ENCODE measurements at regions not wholly inside any gene's neighbourhood (a gene's known extent, or its start where the extent isn't known, plus 50 kb on each side); places are given as distances from the start of the nearest gene placed in this dataset.

- Mint-ChIP-seq H3K27ac (ENCODE audit: unreplicated experiment) (no peak overlapping the region), H3K4me1 (ENCODE audit: low read depth, unreplicated experiment) (peaks cover 16% of the 10 kb centered on the region), H3K27me3 (ENCODE audit: insufficient read depth, unreplicated experiment) (no peaks in the 10 kb centered on the region), H3K4me3 (ENCODE audit: unreplicated experiment) (no peak overlapping the region), H3K9me3 (ENCODE audit: unreplicated experiment) (peaks cover 9% of the 10 kb centered on the region), H3K36me3 (ENCODE audit: insufficient read depth, unreplicated experiment) (no peaks in the 10 kb centered on the region)
- Histone ChIP-seq H3K9me3 (no peaks in the 10 kb centered on the region), H3K4me1 (peaks cover 15% of the 10 kb centered on the region), H3K36me3 (ENCODE audit: control insufficient read depth, insufficient read depth, low read length) (no peaks in the 10 kb centered on the region), H3K4me3 (ENCODE audit: low read depth, low read length) (no peak overlapping the region), H3K27me3 (replicated peaks; ENCODE audit: control insufficient read depth, insufficient read depth, low read length) (no peaks in the 10 kb centered on the region)
- intact Hi-C loops (cut with micrococcal nuclease; ENCODE audit: unreplicated experiment): no loop called here
- ChIA-PET CTCF (no interaction called here), POLR2A (no interaction called here)
- TF ChIP-seq CTCF (IDR thresholded peaks at IDR 0.05; ENCODE audit: insufficient read depth in 1 of 2, low read depth in 1 of 2, low read length in 1 of 2, severe bottlenecking in 1 of 2, unreplicated experiment in 1 of 2): no peak
- DNase-seq: no peak
- no TSS peak for BruUV-seq (replicated peaks)
These were observed 123.9 kb downstream of the ZBTB18 start for GRCh38 chr1:244174922-244175521.

GRCh38 chr1:244176201-244176600, 125.1 kb downstream of the ZBTB18 start:
- Histone ChIP-seq H3K36me3 (ENCODE audit: control insufficient read depth, insufficient read depth, low read length) (no peaks in the 10 kb centered on the region), H3K4me1 (peaks cover 15% of the 10 kb centered on the region), H3K9me3 (no peaks in the 10 kb centered on the region), H3K27me3 (replicated peaks; ENCODE audit: control insufficient read depth, insufficient read depth, low read length) (no peaks in the 10 kb centered on the region), H3K4me3 (ENCODE audit: low read depth, low read length) (no peak overlapping the region)
- CTCF ChIA-PET: no interaction called here
- H3K9me3 Mint-ChIP-seq (ENCODE audit: unreplicated experiment): peaks cover 9% of the 10 kb centered on the region
- H3K4me1 Mint-ChIP-seq (ENCODE audit: low read depth, unreplicated experiment): peaks cover 16% of the 10 kb centered on the region
- DNase-seq: no peak
- POLR2A ChIA-PET: no interaction called here
- no peak for TF ChIP-seq CTCF (IDR thresholded peaks at IDR 0.05; ENCODE audit: insufficient read depth in 1 of 2, low read depth in 1 of 2, low read length in 1 of 2, severe bottlenecking in 1 of 2, unreplicated experiment in 1 of 2)
- H3K27me3 Mint-ChIP-seq (ENCODE audit: insufficient read depth, unreplicated experiment): no peaks in the 10 kb centered on the region
- no TSS peak for BruUV-seq (replicated peaks)
- no peaks in the 10 kb centered on the region for H3K36me3 Mint-ChIP-seq (ENCODE audit: insufficient read depth, unreplicated experiment)
- intact Hi-C loops (cut with micrococcal nuclease; ENCODE audit: unreplicated experiment): no loop called here
- no peak overlapping the region for H3K4me3 Mint-ChIP-seq (ENCODE audit: unreplicated experiment)
- H3K27ac Mint-ChIP-seq (ENCODE audit: unreplicated experiment): peak overlapping the region; percentile 41

GRCh38 chr1:244180256-244180655, 129.2 kb downstream of the ZBTB18 start:
- intact Hi-C loops (cut with micrococcal nuclease; ENCODE audit: unreplicated experiment): no loop called here
- H3K4me1 ChIP-seq: peaks cover 15% of the 10 kb centered on the region
- CTCF ChIA-PET: no interaction called here
- TF ChIP-seq CTCF (IDR thresholded peaks at IDR 0.05; ENCODE audit: insufficient read depth in 1 of 2, low read depth in 1 of 2, low read length in 1 of 2, severe bottlenecking in 1 of 2, unreplicated experiment in 1 of 2): no peak
- no peak overlapping the region for H3K4me3 ChIP-seq (ENCODE audit: low read depth, low read length)
- no peaks in the 10 kb centered on the region for H3K9me3 ChIP-seq
- Mint-ChIP-seq H3K27ac (ENCODE audit: unreplicated experiment) (no peak overlapping the region), H3K27me3 (ENCODE audit: insufficient read depth, unreplicated experiment) (no peaks in the 10 kb centered on the region), H3K4me3 (ENCODE audit: unreplicated experiment) (no peak overlapping the region), H3K4me1 (ENCODE audit: low read depth, unreplicated experiment) (peaks cover 16% of the 10 kb centered on the region), H3K9me3 (ENCODE audit: unreplicated experiment) (peaks cover 9% of the 10 kb centered on the region), H3K36me3 (ENCODE audit: insufficient read depth, unreplicated experiment) (no peaks in the 10 kb centered on the region)
- no peaks in the 10 kb centered on the region for H3K27me3 ChIP-seq (replicated peaks; ENCODE audit: control insufficient read depth, insufficient read depth, low read length)
- no peaks in the 10 kb centered on the region for H3K36me3 ChIP-seq (ENCODE audit: control insufficient read depth, insufficient read depth, low read length)
- no TSS peak for BruUV-seq (replicated peaks)
- no peak for DNase-seq
- POLR2A ChIA-PET: no interaction called here

Data from Caco-2 (cell line).